ENCODE measurements at regions not wholly inside any gene's neighbourhood (a gene's known extent, or its start where the extent isn't known, plus 50 kb on each side); places are given as distances from the start of the nearest gene placed in this dataset.

GRCh38 chr15:29437888-29438702 lies 168.5 kb upstream of the NSMCE3 start:
- TF ChIP-seq CTCF (IDR thresholded peaks at IDR 0.05; ENCODE audit: low read depth, low read length, missing control alignments) = no peak
- no peak for DNase-seq (ENCODE audit: low read depth)
- no peak overlapping the region for H3K4me3 ChIP-seq (ENCODE audit: low read depth, low read length)

GRCh38 chr15:29435811-29436210 lies 166.2 kb upstream of the NSMCE3 start:
- TF ChIP-seq CTCF (IDR thresholded peaks at IDR 0.05; ENCODE audit: low read depth, low read length, missing control alignments) = no peak
- H3K4me3 ChIP-seq (ENCODE audit: low read depth, low read length) = no peak overlapping the region
- DNase-seq (ENCODE audit: low read depth) = no peak

GRCh38 chr15:29434280-29434679 lies 164.7 kb upstream of the NSMCE3 start:
- DNase-seq (ENCODE audit: low read depth) = no peak
- no peak for TF ChIP-seq CTCF (IDR thresholded peaks at IDR 0.05; ENCODE audit: low read depth, low read length, missing control alignments)
- H3K4me3 ChIP-seq (ENCODE audit: low read depth, low read length) = no peak overlapping the region

- no peak overlapping the region for H3K4me3 ChIP-seq (ENCODE audit: low read depth, low read length)
- no peak for TF ChIP-seq CTCF (IDR thresholded peaks at IDR 0.05; ENCODE audit: low read depth, low read length, missing control alignments)
- DNase-seq (ENCODE audit: low read depth) = no peak
These were observed 164.1 kb upstream of the NSMCE3 start for GRCh38 chr15:29433507-29434248.

- no peak for DNase-seq (ENCODE audit: low read depth)
These were observed 163.4 kb upstream of the NSMCE3 start for GRCh38 chr15:29433050-29433318.

GRCh38 chr15:29432191-29433049 lies 162.8 kb upstream of the NSMCE3 start:
- TF ChIP-seq CTCF (IDR thresholded peaks at IDR 0.05; ENCODE audit: low read depth, low read length, missing control alignments) = no peak
- no peak for DNase-seq (ENCODE audit: low read depth)

More at GRCh38 chr15:29433050-29433318, 163.4 kb upstream of the NSMCE3 start:
- no peak overlapping the region for H3K4me3 ChIP-seq (ENCODE audit: low read depth, low read length)
- TF ChIP-seq CTCF (IDR thresholded peaks at IDR 0.05; ENCODE audit: low read depth, low read length, missing control alignments) = no peak

More at GRCh38 chr15:29432191-29433049, 162.8 kb upstream of the NSMCE3 start:
- no peak overlapping the region for H3K4me3 ChIP-seq (ENCODE audit: low read depth, low read length)
